GM18909 (cell line): ENCODE measurements at regions not wholly inside any gene's neighbourhood (a gene's known extent, or its start where the extent isn't known, plus 50 kb on each side); places are given as distances from the start of the nearest gene placed in this dataset.

Experiments
- ATAC-seq: cut with Tn5 transposase; IDR thresholded peaks from one replicate; pipeline ENCODE4 v1.9.1; 2021; ENCODE audit warnings: mild to moderate bottlenecking; ENCODE audit not compliant: unreplicated experiment, poor library complexity

DNA sequence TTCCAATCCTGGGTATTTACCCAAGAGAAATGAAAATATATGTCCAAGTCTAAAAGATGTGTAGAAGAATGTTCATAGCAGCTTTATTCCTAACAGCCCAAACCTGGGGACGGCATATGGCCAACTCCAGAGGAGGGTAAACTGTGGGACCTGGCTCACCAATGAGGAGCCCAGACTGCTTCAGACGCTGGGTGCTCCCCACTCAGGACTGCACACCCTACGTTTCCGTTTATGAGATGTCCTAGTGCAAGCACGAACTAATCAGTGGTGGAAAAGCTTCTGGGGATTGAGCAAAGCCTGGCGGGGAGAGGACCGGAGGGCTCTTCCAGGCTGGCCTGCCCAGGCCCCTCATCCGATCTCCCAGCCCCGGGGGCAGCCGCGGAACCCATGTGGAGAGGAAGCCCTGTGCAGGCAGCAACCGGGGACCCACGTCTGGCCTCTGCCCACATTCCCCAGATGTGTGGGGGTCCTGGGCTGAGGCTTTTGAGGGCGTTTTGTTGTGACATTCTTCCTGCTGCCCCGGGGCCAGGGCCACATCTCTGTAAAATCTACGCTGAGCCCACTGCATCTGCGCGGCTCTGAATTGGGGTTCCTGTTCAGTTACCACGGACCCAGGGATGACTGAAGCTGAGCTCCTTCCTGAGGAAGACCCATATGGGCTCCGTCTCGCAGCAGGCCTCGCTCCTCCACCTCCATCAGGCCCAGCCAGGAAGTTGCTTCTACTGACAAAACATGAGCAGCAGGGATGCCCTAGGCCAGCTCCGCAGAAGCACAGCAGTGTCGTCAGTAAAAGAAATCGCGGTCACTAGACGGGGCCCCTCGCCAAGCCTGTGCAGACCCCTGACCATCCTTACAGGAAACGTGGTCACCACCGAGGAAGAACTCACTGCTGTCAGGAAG is 188.0 kb downstream of the DLL1 start:
- no peak for ATAC-seq

DNA sequence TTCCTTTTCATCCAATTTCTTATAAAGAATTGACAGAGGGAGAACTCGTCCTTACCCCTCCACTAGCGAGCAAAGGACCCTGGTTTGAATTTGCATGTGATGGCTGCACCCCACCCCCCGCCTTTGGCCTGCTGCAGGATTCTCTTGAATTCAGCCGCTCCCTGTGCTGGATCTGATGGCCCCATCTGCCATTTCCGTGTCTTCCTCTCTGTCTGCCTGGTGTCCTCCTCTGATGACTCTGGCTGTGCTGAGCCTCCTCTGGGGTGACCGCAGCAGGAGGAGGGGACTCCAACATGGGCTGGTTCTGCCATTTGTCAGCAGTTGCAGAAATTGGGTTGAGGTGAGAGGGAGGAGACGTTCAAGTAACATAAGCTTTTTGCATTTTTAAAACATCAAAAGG is 188.8 kb downstream of the DLL1 start:
- ATAC-seq, result no peak

DNA sequence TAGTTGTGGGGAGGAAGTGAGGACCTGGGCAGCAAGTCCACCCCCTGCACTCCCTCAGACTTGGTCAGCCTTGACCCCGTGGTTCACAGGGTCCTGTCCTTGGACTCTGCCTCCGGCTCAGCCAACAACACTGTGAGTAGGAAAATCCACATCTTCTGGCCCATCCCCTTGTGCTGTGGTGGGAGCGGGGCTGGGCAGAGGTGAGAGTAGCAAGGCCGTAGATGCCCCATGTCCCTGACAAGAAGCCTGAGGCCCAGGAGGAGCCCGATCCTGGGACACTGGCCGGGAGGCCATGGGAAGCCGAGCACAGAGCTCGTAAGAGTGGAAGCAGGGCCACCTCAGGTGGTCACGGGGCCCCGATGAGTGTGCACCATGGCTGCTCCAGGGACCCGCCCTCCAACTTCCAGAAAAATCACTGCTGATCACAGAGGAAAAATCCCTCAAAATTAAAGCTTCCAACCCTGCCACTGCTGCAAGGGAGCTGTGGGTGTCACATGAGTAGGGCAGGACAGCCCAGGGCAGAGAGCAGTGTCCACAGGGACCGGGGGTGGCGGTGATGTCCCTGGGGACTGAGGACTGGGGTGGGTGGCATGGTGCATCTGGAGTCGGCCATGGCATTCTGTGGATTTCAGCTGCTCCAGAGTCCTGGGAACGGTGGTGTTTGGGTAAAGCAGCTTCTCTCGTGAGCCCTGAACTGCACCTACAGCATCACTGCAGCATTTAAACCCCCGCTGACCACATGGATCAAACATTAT is 189.4 kb downstream of the DLL1 start:
- ATAC-seq, result no peak

DNA sequence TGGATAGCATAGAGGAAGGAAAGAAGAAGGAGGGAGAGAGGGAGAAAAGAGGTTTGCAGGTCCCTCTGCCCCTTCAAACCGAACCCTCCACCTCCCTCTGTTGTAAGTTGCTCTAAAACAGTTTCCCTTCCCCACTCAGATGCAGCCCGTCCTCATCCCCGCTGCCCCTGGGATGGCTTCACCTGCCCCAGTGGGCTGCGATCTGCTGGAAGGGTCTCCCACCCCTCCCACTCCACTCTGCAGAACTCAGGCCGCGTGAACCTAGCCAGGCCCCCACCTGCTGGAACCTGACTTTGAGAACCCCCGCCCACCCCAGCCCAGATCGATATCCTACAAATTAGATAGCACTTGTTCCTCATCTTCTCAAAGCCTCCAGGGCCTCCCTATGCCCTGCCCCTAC is 190.8 kb downstream of the DLL1 start:
- no peak for ATAC-seq

DNA sequence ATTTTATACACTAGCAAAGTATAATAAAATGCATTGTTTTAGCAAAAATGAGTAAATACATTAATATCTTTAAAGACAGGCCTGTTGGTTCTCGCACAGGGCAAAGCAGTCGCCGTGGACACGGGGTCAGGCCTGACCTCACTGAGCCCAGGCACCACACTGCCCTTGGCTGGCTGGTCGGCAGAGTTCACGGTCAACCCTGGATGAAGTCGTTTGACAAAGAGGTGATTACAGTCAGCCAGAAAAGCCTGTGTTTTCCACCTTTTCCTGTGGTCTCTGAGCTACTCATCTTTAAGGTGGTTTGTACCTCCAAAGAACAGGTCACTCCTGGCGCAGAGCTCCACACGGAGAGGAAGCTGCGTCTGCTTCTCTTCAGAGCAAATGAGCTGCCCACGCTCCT is 191.5 kb downstream of the DLL1 start:
- ATAC-seq, result no peak

DNA sequence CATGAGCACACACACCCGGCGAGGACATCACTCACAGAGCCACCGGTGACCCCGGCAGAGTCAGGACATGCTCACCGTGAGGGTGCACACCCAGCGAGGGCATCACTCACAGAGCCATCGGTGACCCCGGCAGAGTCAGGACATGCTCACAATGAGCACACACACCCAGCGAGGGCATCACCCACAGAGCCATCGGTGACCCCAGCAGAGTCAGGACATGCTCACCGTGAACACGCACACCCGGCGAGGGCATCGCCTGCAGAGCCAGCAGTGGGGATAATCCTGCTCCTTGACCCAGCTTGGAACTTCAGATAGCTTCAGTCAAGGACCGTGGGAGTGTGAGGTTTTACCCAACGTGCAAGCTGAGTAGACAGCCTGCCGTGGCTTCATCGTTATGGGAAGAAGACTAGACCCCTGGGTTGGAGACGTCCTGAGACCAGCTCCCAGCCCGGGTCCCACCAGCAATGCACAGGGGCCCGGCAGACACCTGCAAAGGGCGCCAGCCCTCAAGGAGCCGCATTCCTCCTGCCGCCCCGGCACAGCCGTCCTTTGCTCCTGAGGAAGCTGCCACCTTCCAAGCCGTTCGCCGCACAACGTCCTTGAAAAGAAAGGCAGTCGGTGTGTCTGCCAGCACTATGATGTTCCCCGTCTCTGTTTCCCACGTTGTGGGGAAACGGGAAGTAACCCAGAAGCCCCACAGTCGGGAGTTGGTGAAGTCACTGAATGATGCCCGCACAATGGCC is 192.3 kb downstream of the DLL1 start:
- no peak for ATAC-seq

DNA sequence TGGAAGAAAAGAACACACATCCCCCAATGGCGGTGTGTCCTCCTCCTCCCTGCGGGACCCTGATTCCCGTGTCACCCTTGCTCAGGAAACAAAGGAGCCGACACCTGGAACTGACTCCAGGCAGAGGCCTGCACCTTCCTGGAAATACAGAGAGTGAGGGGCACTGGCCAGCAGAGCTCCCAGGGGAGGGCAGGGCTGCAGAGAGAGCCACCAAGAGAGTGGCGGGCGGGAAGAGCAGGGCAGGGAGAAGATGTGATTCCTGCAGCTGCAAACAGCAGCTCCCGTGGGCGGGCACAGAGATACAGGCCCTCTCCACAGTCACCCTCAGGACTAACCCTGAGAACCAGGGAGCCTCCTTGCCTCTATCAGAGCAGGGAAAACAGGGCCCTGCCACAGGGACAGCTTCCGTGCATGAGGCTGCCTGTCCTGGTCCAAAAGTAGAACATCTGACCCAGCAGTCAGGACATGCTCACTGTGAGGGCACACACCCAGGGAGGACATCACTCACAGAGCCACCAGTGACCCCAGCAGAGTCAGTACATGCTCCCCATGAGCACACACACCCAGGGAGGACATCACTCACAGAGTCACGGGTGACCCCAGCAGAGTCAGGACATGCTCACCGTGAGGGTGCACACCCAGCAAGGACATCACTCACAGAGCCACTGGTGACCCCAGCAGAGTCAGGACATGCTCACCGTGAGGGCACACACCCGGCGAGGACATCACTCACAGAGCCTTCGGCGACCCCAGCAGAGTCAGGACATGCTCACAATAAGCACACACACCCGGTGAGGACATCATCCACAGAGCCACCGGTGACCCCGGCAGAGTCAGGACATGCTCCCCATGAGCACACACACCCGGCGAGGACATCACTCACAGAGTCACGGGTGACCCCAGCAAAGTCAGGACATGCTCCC is 193.1 kb downstream of the DLL1 start:
- no peak for ATAC-seq

DNA sequence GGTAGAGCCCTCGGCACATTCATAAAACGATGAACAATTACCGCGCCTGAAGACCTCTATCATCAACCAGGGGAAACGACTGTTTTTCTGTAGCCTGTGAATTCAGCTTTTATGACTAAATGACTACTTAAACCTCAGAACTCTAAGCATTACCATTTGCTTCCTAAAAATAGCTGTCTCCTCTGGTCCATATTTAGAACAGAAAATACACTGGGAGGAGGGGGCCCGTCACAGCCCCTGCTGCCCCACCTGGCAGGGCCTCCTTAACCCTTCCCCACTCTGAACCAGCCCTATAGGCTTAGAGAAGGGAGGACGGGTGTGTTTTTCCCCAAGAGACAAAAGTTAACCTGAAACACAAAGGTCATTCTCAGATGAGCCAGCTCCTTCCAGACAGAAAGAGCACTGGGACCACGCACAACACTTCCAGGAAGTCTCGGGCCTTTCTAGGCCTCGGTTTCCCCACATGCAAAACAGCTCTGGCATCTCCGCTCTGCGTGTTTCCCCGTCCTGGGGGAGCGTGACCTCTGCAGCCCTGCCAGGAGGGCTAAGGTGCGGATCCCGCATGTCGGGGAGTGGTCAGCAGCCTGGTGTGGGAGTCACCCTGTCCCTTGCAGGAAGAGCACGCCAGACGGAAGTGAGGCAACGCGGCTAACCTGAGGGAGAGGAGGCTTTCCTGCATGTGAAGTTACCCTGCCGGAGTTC is 193.9 kb downstream of the DLL1 start:
- no peak for ATAC-seq

DNA sequence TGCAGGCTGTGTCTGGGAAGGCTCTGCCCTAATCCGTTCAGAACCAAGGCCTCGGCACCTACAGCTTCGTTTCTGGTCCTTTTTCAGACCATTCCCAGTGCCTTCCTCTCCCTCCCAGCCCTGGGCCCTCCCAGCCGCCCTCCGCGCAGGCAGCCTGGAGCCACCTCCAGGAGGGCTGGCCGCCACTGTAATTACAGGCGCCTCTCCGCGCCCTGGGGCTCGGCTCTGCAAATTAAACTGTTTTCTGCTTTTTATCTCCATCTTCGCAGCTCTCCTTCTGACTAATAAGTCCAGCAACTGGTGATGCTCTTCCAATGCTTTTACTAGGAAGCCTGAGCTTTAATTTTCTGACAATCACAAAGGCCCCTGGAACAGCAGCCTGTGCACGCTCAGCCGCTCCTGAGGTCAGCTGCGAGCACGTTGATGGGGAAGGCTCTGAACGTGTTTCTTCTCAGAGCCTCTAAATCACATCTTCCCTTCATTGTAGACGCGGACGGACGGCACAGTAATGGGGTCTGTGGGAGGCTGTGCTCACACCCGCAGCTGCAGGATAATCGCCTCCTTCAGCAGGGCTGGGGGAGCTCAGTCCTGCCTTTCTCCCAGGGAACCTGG is 194.6 kb downstream of the DLL1 start:
- no peak for ATAC-seq

DNA sequence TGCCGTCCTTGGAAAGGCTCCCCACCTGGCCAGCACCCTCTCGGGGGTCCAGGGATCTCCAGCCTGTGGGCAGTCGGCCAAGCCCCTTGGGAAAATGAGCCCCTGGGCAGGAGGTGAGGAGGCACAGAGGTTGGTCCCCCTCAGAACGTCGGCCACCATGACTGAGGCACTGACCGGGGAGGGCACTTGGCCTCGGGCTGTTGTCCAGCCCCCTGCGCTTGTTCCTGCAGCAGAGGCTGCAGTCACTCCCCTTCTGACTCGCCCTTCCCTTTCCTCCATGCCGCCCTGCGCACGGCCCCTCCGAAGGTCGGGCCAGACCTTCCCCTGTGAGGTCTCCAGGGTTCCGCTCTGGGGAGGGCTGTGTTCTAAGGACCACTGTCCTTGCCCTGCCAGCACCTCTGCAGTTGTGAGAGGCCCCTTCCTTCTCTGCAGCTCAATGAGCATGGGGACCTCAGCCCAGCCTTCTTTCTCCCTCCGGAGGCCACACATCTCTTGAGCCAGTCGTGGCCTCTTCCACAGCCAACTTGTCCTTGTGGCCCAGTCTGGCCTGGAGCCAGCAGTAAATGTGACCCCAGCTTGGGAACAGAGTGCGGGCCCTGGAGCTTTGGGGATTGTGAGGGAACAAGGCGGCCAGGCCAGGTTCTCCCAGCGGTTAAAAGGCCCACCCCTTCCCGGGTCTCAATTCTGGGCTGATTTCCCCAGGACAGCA is 195.5 kb downstream of the DLL1 start:
- ATAC-seq, result no peak

DNA sequence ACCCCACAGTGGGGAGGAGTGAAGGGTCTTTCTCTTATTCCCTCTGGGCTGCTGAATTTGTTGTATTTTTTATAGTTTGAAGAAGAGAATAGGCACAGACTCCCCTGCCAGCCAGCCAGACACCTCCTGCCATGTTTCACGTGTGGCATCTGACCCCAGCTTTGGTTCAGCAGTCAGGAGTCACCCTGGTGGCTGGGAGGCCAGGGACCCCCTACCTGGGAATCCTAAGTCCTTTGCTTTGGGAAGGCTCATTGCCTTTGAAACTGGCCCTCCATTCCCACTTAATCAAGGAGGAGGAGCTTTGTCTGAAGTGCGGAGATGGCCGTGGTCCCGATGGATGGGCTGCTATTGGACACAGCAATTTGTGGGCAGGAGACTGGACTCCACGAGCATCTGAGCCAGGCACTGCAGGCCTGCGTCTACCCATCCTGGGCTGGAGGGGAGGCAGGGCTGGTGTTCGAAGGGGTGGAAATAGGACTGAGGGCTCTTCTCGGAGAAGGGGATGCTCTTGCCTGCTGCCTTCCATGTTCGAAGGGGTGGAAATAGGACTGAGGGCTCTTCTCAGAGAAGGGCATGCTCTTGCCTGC is 196.1 kb downstream of the DLL1 start:
- ATAC-seq, result no peak

DNA sequence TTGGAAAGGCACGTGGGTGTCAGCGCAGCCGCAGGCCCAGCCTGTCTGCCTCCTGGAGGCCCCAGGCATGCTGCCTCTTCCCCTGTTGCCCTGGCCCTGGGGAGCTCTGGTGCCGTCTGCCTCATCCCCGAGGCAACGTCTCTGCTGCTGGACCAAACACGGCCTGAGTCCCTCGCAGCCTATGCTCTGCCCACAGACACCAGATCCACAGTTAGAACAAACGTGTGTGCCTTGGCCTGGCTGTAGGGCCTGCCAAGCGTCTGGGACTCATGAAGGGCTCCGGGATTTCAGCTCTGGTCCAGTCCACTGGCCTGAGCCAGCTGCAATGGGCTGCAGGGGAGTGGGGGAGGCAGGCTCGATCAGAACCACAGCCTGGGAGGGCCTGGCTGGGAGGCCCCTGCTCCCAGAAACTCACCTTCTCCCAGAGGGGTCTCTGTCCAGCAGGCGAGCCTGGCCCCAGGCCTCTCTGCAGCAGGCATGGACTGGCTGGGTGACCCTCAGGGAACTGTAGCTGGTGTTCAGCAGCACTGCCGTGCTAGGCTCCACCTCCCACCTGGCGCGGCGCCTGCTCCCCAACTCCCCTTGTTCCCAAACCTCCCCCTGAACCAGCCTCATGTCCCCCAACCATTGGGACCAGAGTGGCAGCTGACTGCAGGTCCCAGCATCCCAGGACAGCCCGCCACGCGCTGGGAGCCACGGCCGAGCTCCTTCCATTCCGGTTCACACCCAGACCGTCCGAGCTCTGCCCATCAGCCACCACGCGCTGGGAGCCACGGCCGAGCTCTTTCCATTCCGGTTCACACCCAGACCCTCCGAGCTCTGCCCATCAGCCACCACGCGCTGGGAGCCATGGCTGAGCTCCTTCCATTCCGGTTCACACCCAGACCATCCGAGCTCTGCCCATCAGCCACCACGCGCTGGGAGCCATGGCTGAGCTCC is 197.0 kb downstream of the DLL1 start:
- no peak for ATAC-seq

DNA sequence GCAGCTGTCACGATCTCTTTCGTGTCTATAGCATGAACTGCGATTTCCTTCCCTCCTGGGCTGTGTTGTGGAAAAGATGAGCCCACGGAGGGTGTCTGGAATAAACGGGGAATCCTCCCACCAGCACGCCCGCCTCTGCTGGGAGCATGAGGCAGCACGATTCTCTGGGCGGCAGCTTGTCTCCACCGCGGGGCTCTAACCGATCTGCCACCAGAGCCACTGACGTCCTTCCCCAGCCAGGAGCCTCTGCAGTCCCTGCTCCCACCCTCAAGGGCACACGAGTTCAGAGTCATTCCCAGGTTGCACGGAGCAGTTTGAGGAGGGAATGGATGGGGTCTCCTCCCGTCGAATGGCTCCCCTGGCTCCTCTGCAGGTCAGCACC is 197.6 kb downstream of the DLL1 start:
- no peak for ATAC-seq

DNA sequence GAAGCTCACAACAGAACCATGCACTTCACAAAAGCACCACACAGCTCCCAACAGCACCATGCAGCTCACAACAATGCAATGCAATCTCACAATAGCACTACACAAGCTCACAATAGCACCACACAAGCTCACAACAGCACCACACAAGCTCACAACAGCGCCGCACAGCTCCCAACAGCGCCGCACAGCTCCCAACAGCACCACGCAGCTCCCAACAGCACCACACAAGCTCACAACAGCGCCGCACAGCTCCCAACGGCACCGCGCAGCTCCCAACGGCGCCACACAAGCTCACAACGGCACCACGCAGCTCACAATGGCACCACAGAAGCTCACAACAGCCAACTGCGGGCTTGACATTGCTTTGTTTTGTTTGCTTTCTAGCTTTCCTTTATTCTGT is 198.1 kb downstream of the DLL1 start:
- ATAC-seq, result no peak

DNA sequence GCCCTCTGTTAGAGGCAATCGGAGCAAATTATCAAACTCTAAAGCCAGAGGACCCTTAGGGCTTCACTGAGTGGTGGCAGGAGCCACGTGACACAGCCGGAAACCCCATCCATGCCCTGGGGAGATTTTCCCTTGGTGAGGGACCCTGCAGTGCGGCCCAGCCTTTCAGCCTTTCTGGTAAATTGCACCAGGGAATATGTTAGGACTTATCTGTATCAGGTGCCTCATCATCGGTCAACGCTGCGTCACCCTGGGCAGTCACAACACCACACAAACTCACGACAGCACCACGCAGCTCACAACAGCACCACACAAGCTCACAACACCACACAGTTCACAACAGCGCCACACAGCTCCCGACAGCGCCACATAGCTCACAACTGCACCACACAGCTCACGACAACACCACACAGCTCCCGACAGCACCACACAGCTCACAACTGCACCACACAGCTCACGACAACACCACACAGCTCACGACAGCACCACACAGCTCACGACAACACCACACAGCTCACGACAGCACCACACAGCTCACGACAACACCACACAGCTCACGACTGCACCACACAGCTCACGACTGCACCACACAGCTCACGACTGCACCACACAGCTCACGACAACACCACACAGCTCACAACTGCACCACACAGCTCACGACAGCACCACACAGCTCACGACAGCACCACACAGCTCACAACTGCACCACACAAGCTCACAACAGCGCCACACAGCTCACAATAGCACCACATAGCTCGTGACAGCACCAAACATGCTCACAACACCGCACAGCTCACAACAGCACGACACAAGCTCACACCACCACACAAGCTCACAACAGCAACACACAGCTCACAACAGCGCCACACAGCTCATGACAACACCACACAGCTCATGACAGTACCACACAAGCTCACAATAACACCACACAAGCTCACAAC is 199.0 kb downstream of the DLL1 start:
- ATAC-seq, result no peak
